Thyroid gland (tissue), 4 donors: ENCODE measurements at regions not wholly inside any gene's neighbourhood (a gene's known extent, or its start where the extent isn't known, plus 50 kb on each side); places are given as distances from the start of the nearest gene placed in this dataset.

ENCODE experiments used
- CTCF ChIP-seq, 6 experiments: fragments of 200-600 bp in 3 of 6; fragments of 450-650 bp in 3 of 6; sonication (generic) in 3 of 6; IDR thresholded peaks; one replicate each; pipeline ENCODE4 v1.5.1; 2016 to 2019; ENCODE audit warnings: antibody characterized with exemption in 6 of 6, mild to moderate bottlenecking in 2 of 6, inconsistent platforms in 1 of 6, moderate library complexity in 1 of 6
- POLR2A ChIP-seq, 2 donors: fragments of 450-650 bp; IDR thresholded peaks; one replicate each; pipeline ENCODE4 v1.6.1; 2017; ENCODE audit warnings: antibody characterized with exemption in 2 of 2, mild to moderate bottlenecking in 2 of 2, moderate library complexity in 1 of 2

DNA sequence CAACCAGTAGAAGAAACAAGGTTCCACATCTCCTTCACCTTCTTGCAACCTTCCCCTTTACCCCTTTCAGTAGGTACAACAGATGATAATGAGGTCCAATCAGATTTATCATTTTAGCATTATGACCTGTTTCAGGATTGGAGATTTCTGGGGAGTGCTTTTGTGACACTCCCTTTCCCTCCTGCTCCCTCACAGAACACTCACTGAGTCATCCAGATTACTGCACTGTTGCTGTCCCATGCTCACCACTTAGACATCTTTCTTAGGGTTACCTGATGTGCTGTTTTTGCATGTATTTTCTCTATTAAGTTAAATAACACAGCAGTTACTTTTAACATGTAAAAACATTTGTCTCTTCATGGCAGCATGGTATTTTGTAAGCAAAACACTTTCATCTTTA lies 118.5 kb downstream of the MFSD1 start:
- TF ChIP-seq POLR2A (IDR thresholded peaks at IDR 0.05) (no peak), CTCF (IDR thresholded peaks at IDR 0.05) (no peak)
